ENCODE measurements at regions not wholly inside any gene's neighbourhood (a gene's known extent, or its start where the extent isn't known, plus 50 kb on each side); places are given as distances from the start of the nearest gene placed in this dataset.

- TF ChIP-seq MAX (IDR thresholded peaks at IDR 0.05): no peak
- TF ChIP-seq CEBPB (IDR thresholded peaks at IDR 0.05): no peak
- TF ChIP-seq EGR1 (IDR thresholded peaks at IDR 0.05): no peak
- no peak for TF ChIP-seq NFIC (IDR thresholded peaks at IDR 0.05)
- no peak for TF ChIP-seq TEAD4 (IDR thresholded peaks at IDR 0.05)
- TF ChIP-seq REST (IDR thresholded peaks at IDR 0.05; ENCODE audit: low read depth): no peak
- TF ChIP-seq EP300 (IDR thresholded peaks at IDR 0.05; ENCODE audit: borderline replicate concordance): no peak
- TF ChIP-seq TAF1 (IDR thresholded peaks at IDR 0.05; ENCODE audit: low read depth): no peak
- TF ChIP-seq RAD21 (IDR thresholded peaks at IDR 0.05; ENCODE audit: low read depth): no peak
- TF ChIP-seq CREB1 (IDR thresholded peaks at IDR 0.05; ENCODE audit: low read depth): no peak
These were observed 200.0 kb upstream of the LDB2 start for GRCh38 chr4:17098401-17098800.

Data from Ishikawa (cell line).